SU-DHL-6 (cell line): ENCODE measurements at regions not wholly inside any gene's neighbourhood (a gene's known extent, or its start where the extent isn't known, plus 50 kb on each side); places are given as distances from the start of the nearest gene placed in this dataset.

ENCODE experiments used
- H2AFZ ChIP-seq: fragments of 200-600 bp; sonication (generic); 2 replicates; pipeline ENCODE4 v1.6.1; 2014; ENCODE audit warnings: low read depth, mild to moderate bottlenecking, moderate library complexity, mixed read lengths, antibody characterized with exemption, low read length; ENCODE audit not compliant: severe bottlenecking
- H3F3A ChIP-seq: fragments of 200-600 bp; shearing (Covaris generic); 2 replicates; pipeline ENCODE4 v1.6.0; 2016; ENCODE audit warnings: antibody characterized with exemption, mild to moderate bottlenecking; ENCODE audit not compliant: insufficient read depth
- H3K27ac ChIP-seq: fragments of 200-600 bp; sonication (generic); 2 replicates; pipeline ENCODE4 v1.5.1; 2016; ENCODE audit warnings: low read depth, mild to moderate bottlenecking, low read length, moderate library complexity, mixed read lengths
- H3K27me3 ChIP-seq: fragments of 200-600 bp; sonication (generic), shearing (Covaris generic); 2 replicates; pipeline ENCODE4 v1.6.0; 2014; ENCODE audit warnings: mild to moderate bottlenecking, low read length
- H3K36me3 ChIP-seq: fragments of 200-600 bp; sonication (generic); 2 replicates; pipeline ENCODE4 v1.6.1; 2014; ENCODE audit warnings: mild to moderate bottlenecking, low read length, mixed read lengths
- H3K4me2 ChIP-seq: fragments of 300-600, 200-600 bp; shearing (Covaris generic), sonication (generic); 2 replicates; pipeline ENCODE4 v1.6.0; 2014; ENCODE audit warnings: low read length, low read depth, mild to moderate bottlenecking; ENCODE audit not compliant: poor library complexity, severe bottlenecking
- H3K4me3 ChIP-seq: fragments of 200-600 bp; sonication (generic); 2 replicates; pipeline ENCODE4 v1.5.1; 2014; ENCODE audit warnings: antibody characterized with exemption, low read length, mild to moderate bottlenecking, mixed read lengths; ENCODE audit not compliant: insufficient read depth, poor library complexity, severe bottlenecking
- H3K79me2 ChIP-seq: fragments of 200-600 bp; sonication (generic); 2 replicates; pipeline ENCODE4 v1.6.1; 2014; ENCODE audit warnings: mild to moderate bottlenecking, low read length, moderate library complexity; ENCODE audit not compliant: insufficient read depth
- H3K9ac ChIP-seq: fragments of 200-600 bp; sonication (generic); 2 replicates; pipeline ENCODE4 v1.7.0; 2014; ENCODE audit warnings: mild to moderate bottlenecking, low read length
- H3K9me2 ChIP-seq: fragments of 200-600 bp; sonication (generic); replicated peaks from 2 replicates; pipeline ENCODE4 v1.6.1; 2014; ENCODE audit warnings: low read length; ENCODE audit not compliant: insufficient read depth
- H3K9me3 ChIP-seq: fragments of 200-600 bp; sonication (generic); 2 replicates; pipeline ENCODE4 v1.6.1; 2014; ENCODE audit warnings: low read length, mixed read lengths; ENCODE audit not compliant: insufficient read depth
- H4K20me1 ChIP-seq: fragments of 200-600 bp; sonication (generic); 2 replicates; pipeline ENCODE4 v1.6.1; 2014; ENCODE audit warnings: low read depth, mild to moderate bottlenecking, antibody characterized with exemption, low read length, moderate library complexity, mixed read lengths
- CTCF ChIP-seq: fragments of 200-600 bp; sonication (generic); IDR thresholded peaks from one replicate; pipeline ENCODE4 v1.5.1; 2017; ENCODE audit warnings: antibody characterized with exemption, mild to moderate bottlenecking, low read length, moderate library complexity; ENCODE audit not compliant: insufficient read depth, poor library complexity, severe bottlenecking
- EZH2phosphoT487 ChIP-seq: fragments of 200-600 bp; sonication (generic), shearing (Covaris generic); conservative IDR thresholded peaks from 2 replicates; pipeline ENCODE4 v1.6.1; 2018; ENCODE audit warnings: mild to moderate bottlenecking, antibody characterized with exemption, low read length, moderate library complexity, mixed read lengths

- Histone ChIP-seq H4K20me1 (no peaks in the 10 kb centered on the region), H3K36me3 (no peaks in the 10 kb centered on the region)
- TF ChIP-seq EZH2phosphoT487 (no peak), CTCF (no peak)
Observed at GRCh38 chr10:29100505-29100904, 188.4 kb upstream of the LYZL1 start.

GRCh38 chr10:29102233-29102632, 186.6 kb upstream of the LYZL1 start:
- Histone ChIP-seq H4K20me1 (no peaks in the 10 kb centered on the region), H3K9me2 (no peaks in the 10 kb centered on the region), H3K4me3 (no peak overlapping the region), H3K79me2 (no peaks in the 10 kb centered on the region), H3K27ac (no peak overlapping the region), H3F3A (no peaks in the 10 kb centered on the region), H2AFZ (no peak overlapping the region), H3K36me3 (no peaks in the 10 kb centered on the region), H3K27me3 (no peaks in the 10 kb centered on the region), H3K4me2 (no peak overlapping the region), H3K9me3 (no peaks in the 10 kb centered on the region), H3K9ac (no peak overlapping the region)
- TF ChIP-seq CTCF (no peak), EZH2phosphoT487 (no peak)

More at GRCh38 chr10:29100505-29100904, 188.4 kb upstream of the LYZL1 start:
- no peaks in the 10 kb centered on the region for H3K9me2 ChIP-seq
- no peak overlapping the region for H3K4me3 ChIP-seq
- no peaks in the 10 kb centered on the region for H3F3A ChIP-seq
- H3K9me3 ChIP-seq = no peaks in the 10 kb centered on the region
- no peaks in the 10 kb centered on the region for H3K27me3 ChIP-seq
- no peaks in the 10 kb centered on the region for H3K79me2 ChIP-seq
- H3K27ac ChIP-seq = no peak overlapping the region
- H3K4me2 ChIP-seq = no peak overlapping the region
- no peak overlapping the region for H3K9ac ChIP-seq
- no peak overlapping the region for H2AFZ ChIP-seq

GRCh38 chr10:29102636-29103035, 186.2 kb upstream of the LYZL1 start:
- H3K4me2 ChIP-seq = no peak overlapping the region
- no peaks in the 10 kb centered on the region for H3K27me3 ChIP-seq
- no peaks in the 10 kb centered on the region for H3K36me3 ChIP-seq
- no peaks in the 10 kb centered on the region for H3K9me3 ChIP-seq
- H3K27ac ChIP-seq = no peak overlapping the region
- no peaks in the 10 kb centered on the region for H3K9me2 ChIP-seq
- no peak overlapping the region for H3K4me3 ChIP-seq
- TF ChIP-seq EZH2phosphoT487 (no peak), CTCF (no peak)
- no peaks in the 10 kb centered on the region for H3K79me2 ChIP-seq
- H3K9ac ChIP-seq = no peak overlapping the region
- H3F3A ChIP-seq = no peaks in the 10 kb centered on the region
- no peaks in the 10 kb centered on the region for H4K20me1 ChIP-seq
- no peak overlapping the region for H2AFZ ChIP-seq
